Mucosa of gallbladder (tissue), 1 donor: ENCODE measurements at regions not wholly inside any gene's neighbourhood (a gene's known extent, or its start where the extent isn't known, plus 50 kb on each side); places are given as distances from the start of the nearest gene placed in this dataset.
"Not testable (repeated sequence)": the region's sequence is repeated elsewhere in the genome, so short reads cannot be mapped to it uniquely, and the experiment has no call there.

Source experiments
- DNase-seq: peaks from one replicate; pipeline ENCODE4 v3.0.0-alpha.2; 2020; ENCODE audit warnings: low spot score
- donor health status: DM: no; HTN: no; CAD: no.

DNA sequence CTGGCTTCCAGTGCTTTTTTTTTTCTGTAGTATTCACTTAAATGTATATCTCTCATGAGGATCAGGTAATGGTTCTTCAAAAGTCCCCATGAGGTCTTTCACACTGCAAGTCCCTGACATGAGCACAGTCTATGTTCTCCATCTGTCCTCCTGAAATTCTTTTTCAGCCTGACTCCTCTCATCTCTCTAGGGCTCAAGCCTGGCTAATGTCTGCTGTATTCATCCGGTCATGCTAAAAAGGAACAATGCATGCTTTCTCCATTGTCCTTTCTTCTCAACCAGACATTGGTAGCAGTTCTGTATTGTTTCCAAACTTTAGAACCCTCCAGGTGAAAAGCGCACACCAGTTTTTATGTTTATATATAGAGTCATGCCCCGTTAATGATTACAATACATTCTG, 368.3 kb upstream of the OLFM3 start:
- DNase-seq, result no peak

DNA sequence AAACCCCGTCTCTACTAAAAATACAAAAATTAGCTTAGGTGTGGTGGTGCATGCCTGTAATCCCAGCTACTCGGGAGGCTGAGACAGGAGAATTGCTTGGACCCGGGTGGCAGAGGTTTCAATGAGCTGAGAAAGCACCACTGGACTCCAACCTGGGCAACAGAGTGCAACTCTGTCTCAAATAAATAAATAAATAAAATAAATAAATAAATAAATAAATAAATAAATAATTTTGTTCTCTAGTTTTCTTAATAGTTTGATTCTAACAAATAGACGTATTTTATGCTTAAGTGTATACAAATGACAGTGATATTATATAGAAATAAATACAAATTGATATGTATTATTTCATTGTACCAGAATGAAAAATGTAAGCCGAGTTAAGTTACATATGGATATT, 339.9 kb upstream of the OLFM3 start:
- no peak for DNase-seq

DNA sequence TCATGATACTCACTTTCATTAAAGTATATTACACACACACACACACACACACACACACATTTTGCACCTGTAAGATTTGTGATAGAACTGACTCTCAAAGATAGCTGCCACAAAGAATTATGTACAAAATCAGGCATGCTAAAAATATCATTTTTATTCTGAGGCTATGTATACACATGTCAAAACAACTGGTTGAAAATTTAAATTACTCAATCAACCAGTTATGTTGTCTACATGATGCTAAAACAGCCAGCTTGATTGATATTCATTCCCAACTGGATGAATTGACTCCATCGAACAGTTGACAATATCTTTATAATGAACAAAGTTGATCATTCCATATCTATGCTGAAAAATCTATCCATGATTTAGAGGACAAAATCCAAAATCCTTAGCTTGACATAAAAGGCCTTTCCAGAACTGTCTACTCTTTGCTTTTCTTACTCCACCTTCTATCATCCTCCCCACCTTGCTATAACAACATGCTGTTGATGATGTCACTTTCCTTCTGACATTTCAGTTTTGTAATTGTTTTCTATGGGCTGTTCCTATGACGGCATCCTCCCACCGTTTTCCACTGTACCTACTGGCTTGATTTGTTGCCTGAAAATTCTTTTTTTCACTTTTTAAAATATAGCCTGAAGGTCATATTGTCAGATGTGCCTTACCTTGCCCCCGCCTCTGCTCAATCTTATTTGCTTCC, 321.5 kb upstream of the OLFM3 start:
- no peak for DNase-seq

DNA sequence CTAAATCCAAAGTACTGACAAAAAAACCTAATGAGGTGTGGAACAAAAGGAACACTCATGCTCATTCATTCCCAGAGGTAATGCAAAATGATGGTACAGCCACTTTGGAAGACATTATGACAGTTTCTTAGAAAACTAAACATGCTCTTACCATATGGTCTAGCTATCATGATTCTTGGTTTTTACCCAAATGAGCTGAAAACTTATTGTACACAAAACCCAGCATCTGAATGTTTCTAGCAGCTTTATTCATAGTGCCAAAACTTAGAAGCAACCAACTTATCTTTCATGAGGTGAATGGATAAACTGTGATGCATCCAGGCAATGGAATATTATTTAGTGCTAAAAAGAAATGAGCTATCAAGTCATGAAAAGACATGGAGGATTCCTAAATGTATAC, 318.4 kb upstream of the OLFM3 start:
- DNase-seq, result no peak

DNA sequence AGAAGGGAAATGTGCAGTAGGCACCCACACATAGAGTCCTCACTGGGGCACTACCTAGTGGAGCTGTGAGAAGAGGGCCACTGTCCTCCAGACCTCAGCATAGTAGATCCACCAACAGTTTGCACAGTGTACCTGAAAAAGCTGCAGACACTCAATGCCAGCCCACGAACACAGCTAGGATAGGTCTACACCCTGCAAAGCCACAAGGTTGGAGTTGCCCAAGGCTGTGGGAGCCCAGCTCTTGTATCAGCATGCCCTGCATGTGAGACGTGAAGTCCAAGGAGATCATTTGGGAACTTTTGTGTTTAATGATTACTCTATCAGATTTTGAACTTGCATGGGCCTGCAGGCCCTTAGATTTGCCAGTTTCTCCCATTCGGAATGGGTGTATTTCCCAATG, 299.4 kb upstream of the OLFM3 start:
- DNase-seq, result no peak

DNA sequence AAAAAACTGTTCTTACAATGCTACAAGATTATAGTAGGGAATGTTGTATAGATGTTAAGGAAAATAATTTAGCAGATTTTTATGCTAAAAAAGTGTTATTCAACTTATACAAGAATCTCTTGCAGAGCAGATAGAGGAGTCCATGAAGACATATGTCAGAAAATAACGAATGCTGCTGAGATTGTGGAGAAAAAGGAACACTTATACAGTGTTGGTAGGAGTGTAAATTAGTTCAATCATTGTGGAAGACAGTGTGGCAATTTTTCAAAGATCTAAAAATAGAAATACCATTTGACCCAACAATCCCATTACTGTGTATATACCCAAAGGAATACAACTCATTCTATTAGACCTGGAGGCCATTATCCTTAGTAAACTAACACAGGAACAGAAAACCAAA, 286.2 kb upstream of the OLFM3 start:
- no peak for DNase-seq

DNA sequence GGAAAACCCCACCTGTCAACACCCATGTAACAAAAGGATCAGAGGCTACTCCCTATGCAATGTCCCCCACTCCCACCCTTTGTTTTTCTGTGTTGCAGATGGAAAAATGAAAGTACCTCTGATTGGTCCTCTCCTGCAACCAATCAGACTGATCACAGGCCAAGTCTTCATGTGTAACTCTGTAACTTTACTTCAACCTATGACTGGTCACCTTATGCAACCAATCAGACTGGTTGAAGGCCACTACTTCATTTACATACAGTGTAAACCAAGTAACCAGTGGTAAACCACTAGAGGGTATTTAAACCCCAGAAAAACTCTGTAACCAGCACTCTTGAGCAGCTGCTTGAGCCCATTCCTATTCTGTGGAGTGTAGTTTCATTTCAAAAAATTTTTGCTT, 266.3 kb upstream of the OLFM3 start:
- no peak for DNase-seq

DNA sequence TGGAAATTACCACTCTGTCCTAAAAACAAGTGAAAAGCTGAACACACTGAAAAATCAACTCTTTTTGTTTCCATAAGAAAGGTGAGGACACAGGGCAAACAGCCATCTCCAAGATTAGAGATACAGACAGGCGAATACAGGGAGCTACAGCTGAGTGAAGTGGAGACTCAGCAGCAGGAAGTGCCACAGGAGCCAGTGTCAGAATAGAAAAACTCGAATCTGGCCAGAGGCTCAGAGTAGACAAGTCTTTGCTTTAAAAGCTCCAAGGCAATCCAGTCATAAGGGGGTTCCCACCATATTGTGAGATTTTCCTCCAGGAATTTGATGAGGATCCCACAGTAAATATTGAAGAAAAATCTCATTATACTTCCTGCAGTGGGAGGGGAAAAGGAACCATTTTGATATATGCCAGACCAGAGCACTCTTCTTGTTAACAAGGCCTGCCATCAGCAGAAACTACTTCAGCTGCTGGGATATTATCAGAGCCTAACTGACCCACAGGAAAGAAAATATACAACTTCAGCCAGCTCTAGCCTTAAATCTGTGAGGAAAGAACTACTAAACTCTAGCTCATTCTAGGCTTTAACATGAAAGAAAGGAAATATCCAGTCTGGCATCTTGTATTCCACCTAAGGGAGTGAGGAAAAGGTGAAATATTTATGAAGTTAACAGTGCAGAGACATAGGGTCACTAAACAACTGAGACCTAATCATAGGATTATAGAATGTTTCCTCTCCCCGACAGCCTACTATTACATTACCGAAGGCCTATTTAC, 256.2 kb upstream of the OLFM3 start:
- DNase-seq, result no peak

DNA sequence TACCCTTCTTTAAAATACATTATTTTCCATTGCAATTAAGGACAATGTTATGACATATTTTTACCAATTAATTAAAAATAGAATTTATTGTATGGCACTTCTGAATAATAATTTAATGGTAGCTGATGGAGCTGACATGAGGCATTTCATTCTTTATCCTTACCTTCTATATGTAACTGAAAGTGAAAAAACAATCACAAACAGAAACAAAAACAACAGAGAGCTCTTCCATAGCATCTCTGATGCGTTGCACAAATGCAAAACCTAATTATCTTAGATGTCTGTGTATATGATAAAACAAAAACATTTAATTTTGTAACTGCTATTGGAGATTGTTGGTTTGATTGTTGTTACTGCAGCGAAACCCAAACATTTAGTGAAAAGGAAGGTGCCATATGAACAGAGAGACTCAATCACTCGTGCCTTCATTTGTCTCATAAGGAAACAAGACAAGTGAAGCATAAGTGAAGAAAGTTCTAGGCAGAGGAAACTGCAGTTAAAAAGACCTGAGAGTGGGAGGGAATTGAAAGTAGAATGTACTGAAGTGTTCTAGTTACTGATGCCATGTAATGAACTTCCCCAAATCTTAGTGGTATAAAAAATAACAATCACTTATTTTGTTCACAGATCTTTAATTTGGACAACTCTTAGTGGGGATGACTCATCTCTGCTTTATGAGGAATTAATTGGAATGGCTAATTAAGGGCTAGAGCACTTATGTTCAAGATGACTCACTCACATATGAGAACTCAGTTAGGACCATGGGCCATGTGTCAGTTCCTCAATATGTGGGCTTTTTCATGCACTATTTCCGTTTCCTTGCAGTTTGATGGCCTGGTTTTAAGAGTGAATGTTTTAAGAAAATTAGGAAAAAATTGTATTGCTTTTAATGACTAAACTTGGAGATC, 245.0 kb upstream of the OLFM3 start:
- no peak for DNase-seq

DNA sequence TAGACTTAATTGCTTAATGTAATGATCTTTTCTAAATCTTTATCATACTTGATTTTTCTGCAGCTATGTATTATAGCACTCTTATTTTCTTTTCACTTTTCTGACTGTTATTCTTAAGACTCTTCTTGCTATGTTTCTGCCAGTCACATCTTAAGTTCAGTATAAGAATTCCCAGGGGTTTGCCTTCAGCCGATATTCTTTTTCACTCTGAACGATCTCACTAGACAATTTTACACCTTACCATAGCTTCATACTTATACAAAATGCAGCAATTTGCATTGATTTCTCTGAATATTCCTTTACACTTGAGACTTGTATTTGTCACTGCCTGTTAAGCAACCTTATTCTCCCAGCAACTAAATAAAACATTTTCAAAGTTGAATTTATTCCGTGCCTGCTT, 242.5 kb upstream of the OLFM3 start:
- no peak for DNase-seq

DNA sequence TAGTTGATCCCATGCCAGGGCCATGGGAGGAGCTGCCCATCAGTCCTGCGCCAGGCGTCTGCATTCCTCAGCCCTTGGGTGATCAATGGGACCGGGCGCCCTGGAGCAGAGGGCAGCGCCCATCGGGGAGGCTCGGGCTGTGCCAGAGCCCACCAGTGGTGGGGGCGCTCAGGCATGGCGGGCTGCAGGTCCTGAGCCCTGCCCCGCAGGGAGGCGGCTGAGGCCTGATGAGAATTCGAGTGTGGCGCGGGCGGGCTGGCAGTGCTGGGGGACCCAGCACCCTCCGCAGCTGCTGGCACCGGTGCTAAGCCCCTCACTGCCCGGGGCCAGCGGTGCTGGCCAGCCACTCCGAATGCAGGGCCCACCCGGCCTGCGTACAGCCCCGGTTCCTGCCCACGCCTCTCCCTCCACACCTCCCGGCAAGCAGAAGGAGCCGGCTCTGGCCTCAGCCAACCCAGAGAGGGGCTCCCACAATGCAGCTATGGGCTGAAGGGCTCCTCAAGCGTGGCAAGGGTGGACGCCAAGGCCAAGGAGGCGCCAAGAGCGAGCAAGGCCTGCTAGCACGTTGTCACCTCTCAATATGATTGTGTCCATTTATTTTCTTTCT, 238.1 kb upstream of the OLFM3 start:
- DNase-seq, result no peak

DNA sequence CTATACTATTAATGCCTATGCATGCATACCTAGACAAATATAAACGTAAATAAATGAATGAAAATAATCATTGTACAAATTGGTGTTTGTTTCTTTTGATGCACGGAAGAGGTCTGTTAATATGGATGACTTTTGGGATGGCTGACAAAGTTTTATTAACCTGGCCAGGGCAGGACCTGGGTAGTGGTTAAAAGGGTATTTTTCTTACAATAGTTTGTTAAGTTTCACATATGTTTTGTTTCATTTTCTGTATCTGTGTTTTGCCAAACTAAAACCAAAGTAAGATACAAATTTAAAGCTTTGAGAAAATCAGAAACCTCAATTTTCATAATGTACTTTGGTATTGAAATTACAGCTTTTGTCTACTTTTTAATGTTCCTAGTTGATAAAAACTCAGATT, 222.7 kb upstream of the OLFM3 start:
- DNase-seq, result no peak

DNA sequence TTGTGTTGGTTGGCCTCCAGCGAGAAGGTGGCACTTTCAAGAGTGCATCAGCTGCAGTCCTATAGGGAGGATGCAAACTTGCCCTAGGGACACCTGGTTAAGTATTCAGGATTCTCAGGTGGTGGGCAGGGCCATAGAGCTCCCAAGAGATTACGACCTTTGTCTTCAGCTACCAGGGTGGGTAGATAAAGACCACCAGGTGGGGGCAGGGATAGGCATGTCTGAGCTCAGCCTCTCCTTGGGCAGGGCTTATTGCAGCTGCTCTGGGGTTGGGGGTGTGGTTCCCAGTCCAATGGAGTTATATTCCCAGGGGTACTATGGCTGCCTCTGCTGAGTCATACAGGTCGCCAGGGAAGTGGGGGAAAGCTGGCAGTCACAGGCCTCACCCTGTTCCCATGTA, 214.2 kb upstream of the OLFM3 start:
- DNase-seq, result not testable (repeated sequence)

DNA sequence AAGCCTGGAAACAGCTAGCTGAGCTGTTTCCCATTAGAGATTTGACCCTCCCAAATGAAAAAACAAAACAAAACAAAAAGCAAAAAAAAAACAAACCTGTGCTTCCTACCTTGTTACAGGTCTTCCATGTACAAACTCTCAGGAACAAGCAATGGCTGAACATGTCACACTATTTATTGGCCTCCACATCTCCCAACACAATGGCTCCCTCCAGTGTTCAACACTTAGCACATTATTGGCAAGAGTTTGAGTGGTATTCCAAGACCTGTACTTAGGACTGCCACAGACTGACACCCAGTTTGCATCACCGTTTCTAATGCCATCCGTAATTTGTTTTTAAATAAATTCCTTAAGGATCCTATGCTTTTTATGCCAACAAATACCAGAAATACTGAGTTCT, 195.0 kb upstream of the OLFM3 start:
- peak; percentile 40 for DNase-seq

DNA sequence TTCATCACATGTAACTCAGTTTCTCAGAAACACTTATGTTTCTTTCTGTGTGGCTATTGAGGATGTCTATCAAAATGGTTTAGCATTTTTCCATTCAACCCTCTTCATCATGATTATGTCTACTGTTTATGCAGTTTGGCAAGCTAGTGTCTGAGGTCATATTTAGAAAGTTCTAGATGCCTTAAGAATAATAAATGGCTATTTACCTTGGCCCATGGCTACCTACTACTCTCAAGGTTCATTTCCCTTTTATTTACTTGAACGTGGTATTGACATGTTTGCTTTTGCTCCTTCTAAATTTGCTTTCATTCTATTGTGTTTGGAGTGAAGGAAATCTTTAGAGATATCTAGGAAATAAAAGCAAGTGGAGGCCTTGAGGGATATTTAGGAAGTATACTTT, 193.7 kb upstream of the OLFM3 start:
- DNase-seq, result no peak

DNA sequence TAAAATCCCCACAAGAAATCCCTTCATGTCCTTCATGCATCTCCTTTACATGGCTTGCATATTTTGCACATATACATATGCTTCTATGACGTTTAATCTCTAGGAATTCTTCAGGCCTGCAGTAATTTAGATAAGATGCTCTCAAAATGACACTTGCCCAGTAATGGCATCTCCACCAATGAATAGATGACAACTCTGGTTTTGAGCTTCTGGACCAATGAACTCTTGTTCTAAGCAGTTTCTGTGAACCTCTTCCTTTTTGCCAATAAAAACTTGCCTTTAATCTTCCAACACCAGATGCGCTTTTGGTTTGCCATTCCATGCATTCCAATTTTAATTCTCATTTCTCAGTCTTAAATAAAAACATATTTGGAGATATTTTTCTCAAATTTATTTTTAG, 189.8 kb upstream of the OLFM3 start:
- no peak for DNase-seq

DNA sequence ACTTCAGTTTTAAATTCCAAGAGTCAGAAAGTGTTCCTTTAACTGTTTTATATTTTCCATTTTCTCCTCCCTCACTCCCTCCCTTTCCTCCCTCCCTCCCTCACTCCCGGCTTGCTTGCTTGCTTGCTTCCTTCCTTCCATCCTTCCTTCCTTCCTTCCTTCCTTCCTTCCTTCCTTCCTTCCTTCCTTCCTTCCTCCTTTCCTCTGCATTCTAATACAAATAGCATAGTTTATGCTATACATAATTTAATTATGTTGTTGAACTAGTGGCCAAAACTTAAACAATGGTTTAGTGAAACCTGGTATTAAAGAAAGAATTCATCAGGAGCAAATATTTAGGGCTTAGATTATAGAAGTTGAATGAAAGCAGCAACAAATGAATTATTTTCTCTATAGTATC, 188.5 kb upstream of the OLFM3 start:
- DNase-seq, result no peak

DNA sequence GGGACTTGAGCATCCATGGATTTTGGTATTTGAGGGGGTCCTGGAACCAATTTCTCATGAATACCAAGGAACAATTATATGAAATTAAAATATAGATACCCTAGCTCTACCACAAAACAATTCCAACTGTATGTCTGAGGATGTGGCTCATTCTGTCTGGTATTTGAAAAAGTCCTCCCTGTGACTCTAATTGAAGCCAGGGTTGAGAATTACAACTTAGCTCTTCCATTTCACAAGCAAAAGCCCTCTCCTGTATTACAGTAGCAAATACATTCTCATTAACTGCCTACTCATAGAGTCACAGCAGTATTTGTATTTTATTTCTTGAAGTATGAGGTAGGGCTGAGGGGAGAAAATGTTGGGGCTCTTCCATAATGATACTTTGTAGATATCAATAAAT, 187.8 kb upstream of the OLFM3 start:
- DNase-seq, result no peak

DNA sequence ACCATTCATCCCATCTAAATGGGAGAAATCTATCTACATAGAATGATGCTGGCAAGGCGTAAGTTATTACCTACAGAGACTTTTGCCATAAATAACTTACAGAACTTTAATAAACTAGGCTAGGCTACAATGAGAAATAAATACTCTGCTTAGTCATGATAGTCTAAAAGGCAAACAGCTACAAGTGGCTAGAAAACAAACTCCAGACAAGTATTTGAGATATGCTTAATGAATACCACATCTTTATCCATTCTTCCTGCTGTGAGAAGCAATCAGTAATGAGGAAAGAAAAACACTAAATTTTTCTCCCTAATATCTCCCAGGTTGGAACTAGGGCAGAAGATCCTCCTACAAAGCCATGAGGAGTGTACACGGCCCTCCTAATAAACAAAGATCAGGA, 187.0 kb upstream of the OLFM3 start:
- no peak for DNase-seq

DNA sequence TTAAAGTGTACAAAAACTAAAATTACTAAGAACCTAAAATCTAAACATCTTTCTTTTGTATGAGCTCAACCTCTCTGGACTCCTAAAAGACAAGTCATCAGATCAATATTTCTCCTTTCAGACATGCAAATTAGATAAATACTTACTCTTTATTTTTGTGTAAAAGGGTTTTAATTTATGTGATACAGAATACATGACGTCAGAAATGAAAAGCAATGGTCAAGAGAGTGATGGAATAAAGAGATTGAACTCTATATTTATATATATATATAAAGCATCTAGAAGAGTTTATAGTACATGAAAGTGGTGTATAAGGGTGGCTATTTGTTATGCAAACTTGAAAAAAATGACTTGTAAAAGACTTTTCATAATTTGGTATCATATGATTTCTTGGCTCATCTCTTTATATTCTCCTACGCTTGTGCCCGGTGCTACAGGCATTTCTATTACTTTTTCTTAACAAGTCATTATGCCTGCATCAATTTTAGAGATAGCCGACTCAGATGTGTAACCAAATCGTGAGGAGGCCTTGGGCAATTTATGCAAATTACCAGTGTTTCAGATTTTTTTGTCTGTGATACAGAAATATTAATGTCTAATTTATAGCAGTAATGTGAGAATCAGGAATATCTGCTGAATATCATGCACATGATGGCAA, 186.0 kb upstream of the OLFM3 start:
- DNase-seq, result no peak

DNA sequence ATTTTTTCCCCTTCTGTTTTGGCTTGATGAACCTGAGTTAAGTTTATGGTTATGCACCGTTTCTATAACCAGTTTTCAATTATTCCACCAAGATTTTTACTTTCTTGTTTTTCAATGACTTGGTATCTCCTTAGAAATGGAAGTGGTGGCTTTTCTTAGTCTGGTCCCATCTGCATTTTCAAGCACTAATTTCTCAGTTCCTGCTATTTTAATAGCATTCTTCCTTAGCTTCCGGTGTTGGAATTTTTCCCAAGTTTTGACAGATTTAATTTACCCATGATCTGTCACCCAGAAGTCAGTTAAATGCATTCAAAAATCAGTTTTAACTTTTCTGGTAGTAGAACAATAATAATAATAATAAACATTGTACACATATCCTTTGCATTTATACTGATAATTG, 184.6 kb upstream of the OLFM3 start:
- DNase-seq, result no peak

DNA sequence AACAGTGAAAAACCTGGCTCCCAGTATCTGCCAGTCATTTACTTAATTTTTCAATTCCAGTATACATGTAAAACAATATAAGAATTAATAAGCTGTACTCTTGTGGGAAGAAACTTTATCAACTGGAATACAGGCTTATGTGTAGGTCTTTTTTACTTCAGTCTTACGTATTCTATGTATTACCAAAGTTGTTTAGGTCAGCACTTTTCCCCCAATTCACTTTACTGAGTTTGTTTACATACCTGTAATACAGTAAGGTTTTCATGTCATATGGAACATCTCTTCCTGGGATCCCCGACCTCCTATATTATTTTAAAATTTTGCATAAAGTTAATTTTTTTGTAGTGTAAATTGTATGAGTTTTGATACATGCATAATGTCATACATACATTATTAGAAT, 181.8 kb upstream of the OLFM3 start:
- no peak for DNase-seq
